Posterior cingulate gyrus (tissue), 11 donors: ENCODE measurements at regions not wholly inside any gene's neighbourhood (a gene's known extent, or its start where the extent isn't known, plus 50 kb on each side); places are given as distances from the start of the nearest gene placed in this dataset.

Experiments
- DNase-seq, 10 donors: peaks; one replicate each; pipeline versions ENCODE4 v3.0.0 to v3.0.0-alpha.2; 2020 to 2021; ENCODE audit warnings: mixed read lengths in 3 of 10
- intact Hi-C: fragments of 100-400 bp; cut with DNase I; formaldehyde crosslinking; loops from one replicate; pipeline ENCODE4 v1.15.1; 2023

- no peak for DNase-seq
- intact Hi-C loops: no loop called here
Observed at GRCh38 chr3:87175732-87176131, 51.4 kb upstream of the CHMP2B start.

GRCh38 chr3:87173776-87174175 is 53.3 kb upstream of the CHMP2B start:
- intact Hi-C loops: no loop called here
- DNase-seq: no peak

- no peak for DNase-seq
- intact Hi-C loops: no loop called here
Observed at GRCh38 chr3:87173071-87173470, 54.0 kb upstream of the CHMP2B start.

- intact Hi-C loops: loop anchor here (2.0 to 5.0 kb wide), 2 partner anchors 81 to 393 kb away; no protein-coding TSS in a partner anchor
- peak in 2 of 10 donors; percentile 11 to 30 for DNase-seq
Observed at GRCh38 chr3:87167628-87168456, 59.3 kb upstream of the CHMP2B start.

DNA sequence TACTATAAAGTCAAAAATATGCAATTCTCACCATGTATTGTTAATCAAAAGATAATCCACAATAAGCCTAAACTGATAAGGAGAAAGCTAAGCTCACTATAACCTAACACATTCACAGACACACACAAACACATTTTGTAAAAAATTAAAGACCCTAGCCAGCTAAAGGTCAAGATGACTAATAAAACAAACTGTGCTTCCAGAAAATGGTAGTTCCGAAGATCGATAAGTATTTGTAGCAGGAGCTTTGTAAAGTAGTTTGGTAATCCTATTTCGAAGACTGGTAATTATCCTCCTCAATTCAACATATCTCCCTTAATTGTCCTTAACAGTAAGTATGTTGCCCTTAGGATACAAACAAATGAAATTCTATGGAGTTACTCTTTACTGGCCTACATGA is 62.9 kb upstream of the CHMP2B start:
- intact Hi-C loops: no loop called here

GRCh38 chr3:87161851-87162250 is 65.3 kb upstream of the CHMP2B start:
- intact Hi-C loops: no loop called here
- no peak for DNase-seq

More for the DNA sequence above, 62.9 kb upstream of the CHMP2B start:
- no peak for DNase-seq

- DNase-seq: no peak
- intact Hi-C loops: no loop called here
Observed at GRCh38 chr3:87161417-87161816, 65.7 kb upstream of the CHMP2B start.

GRCh38 chr3:87161013-87161412 is 66.1 kb upstream of the CHMP2B start:
- intact Hi-C loops: no loop called here
- DNase-seq: no peak

- intact Hi-C loops: no loop called here
- DNase-seq: no peak
Observed at GRCh38 chr3:87158823-87159222, 68.3 kb upstream of the CHMP2B start.

DNA sequence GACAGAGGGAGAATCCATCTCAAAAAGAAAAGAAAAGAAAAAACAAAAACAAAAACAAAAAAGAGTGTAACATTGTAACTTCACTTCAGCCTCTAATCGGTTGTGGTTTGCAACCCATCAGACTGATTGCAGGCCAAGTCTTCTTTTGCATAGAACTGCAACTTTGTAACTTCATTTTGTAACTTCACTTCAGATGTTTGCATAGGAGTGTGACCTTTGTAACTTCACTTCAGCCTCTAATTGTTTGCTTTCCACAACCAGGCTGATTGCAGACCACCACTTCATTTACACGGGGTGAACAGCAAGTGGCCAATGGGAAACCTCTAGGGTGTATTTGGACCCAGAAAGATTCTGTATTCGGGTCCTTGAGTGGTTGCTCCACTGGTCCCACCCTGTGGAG is 79.1 kb upstream of the CHMP2B start:
- DNase-seq: no peak
- intact Hi-C loops: no loop called here

- intact Hi-C loops: no loop called here
Observed at GRCh38 chr3:87147562-87147961, 79.5 kb upstream of the CHMP2B start.

GRCh38 chr3:87145553-87145952 is 81.6 kb upstream of the CHMP2B start:
- intact Hi-C loops: no loop called here
- peak in 4 of 10 donors; percentile 4 to 70 (median 32) for DNase-seq

More at GRCh38 chr3:87147562-87147961, 79.5 kb upstream of the CHMP2B start:
- DNase-seq: peak in 1 of 10 donors; percentile 61

DNA sequence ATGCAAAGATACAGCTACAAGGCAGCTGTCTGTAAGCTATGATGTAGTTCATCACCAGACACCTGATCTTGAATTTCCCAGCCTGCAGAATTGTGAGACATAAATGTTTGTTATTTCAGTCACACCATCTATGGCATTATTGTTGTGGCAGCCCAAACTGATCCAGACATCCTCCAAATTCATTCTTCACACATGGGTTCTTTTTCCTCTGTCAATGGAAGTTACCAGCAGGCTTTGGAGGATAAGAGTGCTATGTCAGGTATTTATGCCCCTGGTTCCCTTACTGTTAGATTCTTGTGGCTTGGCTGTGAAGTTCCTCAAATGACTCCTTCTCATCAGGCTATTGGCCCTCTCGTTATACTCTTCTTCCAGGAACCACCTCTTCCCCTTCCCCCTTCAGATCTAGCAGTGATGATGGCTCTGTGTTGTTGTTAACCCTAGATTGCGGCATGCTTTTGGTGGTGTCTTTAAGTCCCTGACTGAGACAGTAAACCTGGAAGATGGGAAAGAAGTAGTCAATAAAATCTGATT is 91.0 kb upstream of the CHMP2B start:
- no peak for DNase-seq
- intact Hi-C loops: no loop called here

GRCh38 chr3:87135412-87135811 is 91.7 kb upstream of the CHMP2B start:
- intact Hi-C loops: no loop called here
- no peak for DNase-seq

DNA sequence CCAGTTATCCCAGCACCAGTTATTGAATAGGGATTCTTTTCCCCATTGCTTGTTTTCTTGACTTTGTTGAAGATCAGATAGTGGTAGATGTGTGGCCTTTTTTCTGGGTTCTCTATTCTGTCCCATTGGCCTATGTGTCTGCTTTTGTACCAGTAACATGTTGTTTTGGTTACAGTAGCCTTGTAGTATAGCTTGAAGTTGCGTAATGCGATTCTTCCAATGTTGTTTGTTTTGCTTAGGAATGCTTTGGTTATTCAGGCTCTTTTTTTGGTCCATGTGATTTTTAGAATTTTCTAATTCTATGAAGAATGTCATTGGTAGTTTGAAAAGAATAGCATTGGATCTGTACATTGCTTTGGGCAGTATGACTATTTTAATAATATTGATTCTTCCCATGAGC is 94.3 kb upstream of the CHMP2B start:
- intact Hi-C loops: no loop called here
- no peak for DNase-seq

DNA sequence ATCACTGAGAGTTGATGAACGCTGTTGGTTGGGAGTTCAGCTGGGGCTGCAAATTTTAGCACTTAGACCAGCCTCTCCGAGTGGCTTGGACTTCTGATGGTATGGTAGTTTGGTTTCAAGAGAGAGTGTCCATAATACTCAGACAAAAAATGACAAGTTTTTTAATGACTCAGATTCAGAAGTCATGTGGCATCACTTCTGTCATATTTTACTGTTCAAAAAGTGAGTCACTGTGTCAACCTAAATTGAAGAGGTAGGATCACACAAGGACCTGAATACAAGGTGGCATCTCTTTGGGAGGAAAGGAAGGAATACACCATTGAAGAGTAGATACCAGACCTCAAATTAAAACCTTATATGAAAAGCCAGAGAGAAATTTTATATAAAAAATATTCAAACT is 99.1 kb upstream of the CHMP2B start:
- DNase-seq: no peak
- intact Hi-C loops: no loop called here

DNA sequence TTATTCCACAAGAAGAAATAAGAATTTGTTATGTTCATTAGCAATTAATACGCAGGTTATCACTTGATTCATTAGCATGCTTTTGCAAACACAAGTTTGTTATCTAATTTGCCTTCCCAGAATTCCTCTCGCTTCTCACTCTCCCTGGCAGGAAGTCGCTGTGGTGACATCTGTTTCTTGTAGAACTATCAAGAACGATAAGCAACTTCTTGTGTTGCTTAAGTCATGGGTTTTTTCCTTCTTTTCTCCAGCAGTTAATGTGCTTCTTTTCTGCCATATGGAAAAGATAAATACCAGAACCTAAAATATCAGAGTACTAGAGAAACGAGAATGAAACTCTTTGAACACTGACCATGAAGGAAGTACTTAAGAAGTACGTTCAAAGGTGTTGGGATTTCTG is 99.8 kb upstream of the CHMP2B start:
- DNase-seq: no peak
- intact Hi-C loops: no loop called here

GRCh38 chr3:87126321-87126720 is 100.8 kb upstream of the CHMP2B start:
- intact Hi-C loops: no loop called here
- no peak for DNase-seq

GRCh38 chr3:87125116-87125515 is 102.0 kb upstream of the CHMP2B start:
- no peak for DNase-seq
- intact Hi-C loops: no loop called here

- no peak for DNase-seq
- intact Hi-C loops: no loop called here
Observed at GRCh38 chr3:87122766-87123165, 104.3 kb upstream of the CHMP2B start.

GRCh38 chr3:87121856-87122255 is 105.3 kb upstream of the CHMP2B start:
- intact Hi-C loops: no loop called here
- DNase-seq: no peak

DNA sequence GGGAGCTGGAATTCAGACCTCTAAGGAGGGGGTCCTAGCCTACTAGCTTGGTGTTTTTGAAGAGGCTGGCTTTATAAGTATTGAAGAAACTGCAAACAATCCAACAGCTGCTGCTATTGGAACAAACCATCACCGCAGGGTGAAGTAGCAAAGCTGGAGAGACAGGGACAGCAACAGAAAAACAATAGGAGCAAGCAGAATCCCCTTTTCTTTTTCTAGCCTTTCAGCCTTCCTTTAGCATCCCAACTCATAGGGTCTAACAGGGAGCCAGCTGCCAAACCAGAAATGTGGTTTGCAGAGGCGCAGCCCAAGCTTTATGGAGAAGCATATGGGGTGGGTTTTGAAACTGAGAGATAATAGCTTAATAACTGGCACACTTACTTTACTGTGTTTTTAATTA is 106.2 kb upstream of the CHMP2B start:
- intact Hi-C loops: no loop called here
- DNase-seq: no peak
